ENCODE measurements at regions not wholly inside any gene's neighbourhood (a gene's known extent, or its start where the extent isn't known, plus 50 kb on each side); places are given as distances from the start of the nearest gene placed in this dataset.

GRCh38 chr1:219269171-219269570 is 95.5 kb downstream of the LYPLAL1 start:
- no peak for TF ChIP-seq CTCF (IDR thresholded peaks at IDR 0.05 in 2 of 3, conservative IDR thresholded peaks at IDR 0.05 in 1 of 3; ENCODE audit: borderline replicate concordance in 1 of 3, insufficient read depth in 1 of 3, low read depth in 2 of 3, low read length in 2 of 3)
- TF ChIP-seq REST (IDR thresholded peaks at IDR 0.05; ENCODE audit: low read depth), result no peak
- no peak for TF ChIP-seq EZH2phosphoT487 (IDR thresholded peaks at IDR 0.05; ENCODE audit: borderline replicate concordance)
- no peak for TF ChIP-seq RAD21 (IDR thresholded peaks at IDR 0.05; ENCODE audit: low read depth)
- no peak for TF ChIP-seq POLR2AphosphoS5 (IDR thresholded peaks at IDR 0.05; ENCODE audit: low read depth, low read length)
- TF ChIP-seq EZH2 (IDR thresholded peaks at IDR 0.05), result no peak
- TF ChIP-seq CEBPB (IDR thresholded peaks at IDR 0.05; ENCODE audit: low read depth), result no peak
- TF ChIP-seq POLR2A (IDR thresholded peaks at IDR 0.05; ENCODE audit: borderline replicate concordance, extremely low read depth, insufficient read depth, insufficient read length), result no peak
- TF ChIP-seq JUND (IDR thresholded peaks at IDR 0.05), result no peak

All from HCT116 (cell line).